NCI-H1092 treated with DMSO at 0.1 percent for 48 hours (cell line): ENCODE measurements at regions not wholly inside any gene's neighbourhood (a gene's known extent, or its start where the extent isn't known, plus 50 kb on each side); places are given as distances from the start of the nearest gene placed in this dataset.
"Not testable (repeated sequence)": the region's sequence is repeated elsewhere in the genome, so short reads cannot be mapped to it uniquely, and the experiment has no call there.

Experiments used
- DNase-seq: peaks from one replicate; lab custom pipeline; 2025; lab: John Stamatoyannopoulos, UW

GRCh38 chr13:30816736-30817135 is 81.4 kb downstream of the ALOX5AP start:
- peak; percentile 6 for DNase-seq

- DNase-seq = no peak
Observed at GRCh38 chr13:30818323-30818960, 83.1 kb downstream of the ALOX5AP start.

- no peak for DNase-seq
Observed at GRCh38 chr13:30819136-30819888, 84.0 kb downstream of the ALOX5AP start.

GRCh38 chr13:30821421-30821820 is 84.7 kb upstream of the MEDAG start:
- DNase-seq = no peak

- no peak for DNase-seq
Observed at GRCh38 chr13:30824651-30825050, 81.4 kb upstream of the MEDAG start.

GRCh38 chr13:30826911-30827577 is 79.0 kb upstream of the MEDAG start:
- no peak for DNase-seq

GRCh38 chr13:30827578-30827925 is 78.5 kb upstream of the MEDAG start:
- no peak for DNase-seq

- no peak for DNase-seq
Observed at GRCh38 chr13:30829145-30829832, 76.8 kb upstream of the MEDAG start.

GRCh38 chr13:30829833-30830637 is 76.0 kb upstream of the MEDAG start:
- DNase-seq = no peak

GRCh38 chr13:30830638-30830965 is 75.5 kb upstream of the MEDAG start:
- no peak for DNase-seq

- no peak for DNase-seq
Observed at GRCh38 chr13:30831515-30831914, 74.6 kb upstream of the MEDAG start.

- DNase-seq = no peak
Observed at GRCh38 chr13:30832377-30832776, 73.7 kb upstream of the MEDAG start.

- peak; percentile 78 for DNase-seq
Observed at GRCh38 chr13:30832845-30833332, 73.2 kb upstream of the MEDAG start.

GRCh38 chr13:30835442-30835841 is 70.6 kb upstream of the MEDAG start:
- DNase-seq = no peak

- DNase-seq = no peak
Observed at GRCh38 chr13:30837227-30838159, 68.6 kb upstream of the MEDAG start.

- not testable (repeated sequence) for DNase-seq
Observed at GRCh38 chr13:30839636-30840035, 66.4 kb upstream of the MEDAG start.

- DNase-seq = no peak
Observed at GRCh38 chr13:30840515-30840914, 65.6 kb upstream of the MEDAG start.

- no peak for DNase-seq
Observed at GRCh38 chr13:30841154-30841553, 64.9 kb upstream of the MEDAG start.

GRCh38 chr13:30843548-30843947 is 62.5 kb upstream of the MEDAG start:
- no peak for DNase-seq

- DNase-seq = no peak
Observed at GRCh38 chr13:30844548-30845296, 61.3 kb upstream of the MEDAG start.
